AG09309 (cell line): ENCODE measurements at regions not wholly inside any gene's neighbourhood (a gene's known extent, or its start where the extent isn't known, plus 50 kb on each side); places are given as distances from the start of the nearest gene placed in this dataset.

ENCODE experiments used
- DNase-seq: peaks from one replicate; pipeline ENCODE4 v3.0.0-alpha.2; 2010; ENCODE audit warnings: low read depth
- H3K4me3 ChIP-seq: 2 replicates; pipeline ENCODE4 v1.5.1; 2011; ENCODE audit warnings: mild to moderate bottlenecking, low read depth, low read length, moderate library complexity; ENCODE audit not compliant: control insufficient read depth
- CTCF ChIP-seq: IDR thresholded peaks from 2 replicates; pipeline ENCODE4 v1.5.1; 2011; ENCODE audit warnings: mild to moderate bottlenecking, low read depth, low read length, inconsistent platforms; ENCODE audit not compliant: insufficient read depth, control insufficient read depth; ENCODE audit errors: missing control alignments

GRCh38 chrX:104335756-104336155 lies 81.0 kb upstream of the ESX1 start:
- DNase-seq = peak; percentile 68
- TF ChIP-seq CTCF = no peak
- no peak overlapping the region for H3K4me3 ChIP-seq

DNA sequence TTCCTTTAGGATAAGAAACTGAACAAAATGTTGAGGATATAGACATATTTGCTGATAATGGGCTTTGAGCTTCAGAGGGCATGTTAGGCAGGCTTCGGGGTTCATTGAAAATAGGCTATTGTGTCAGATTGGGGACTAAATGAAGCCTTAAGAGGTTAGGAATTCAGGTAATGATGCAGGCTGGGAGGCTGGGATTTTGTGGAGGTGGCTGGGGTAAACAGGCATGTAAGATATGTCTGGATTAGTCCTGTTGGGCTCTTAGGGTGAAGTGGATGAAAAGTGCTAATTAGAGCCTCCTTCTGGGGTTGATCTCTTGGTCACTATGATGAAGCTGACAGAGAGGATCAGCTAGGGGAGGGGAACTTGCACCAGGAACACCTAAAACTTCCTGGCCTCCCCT lies 80.2 kb upstream of the ESX1 start:
- H3K4me3 ChIP-seq = no peak overlapping the region
- TF ChIP-seq CTCF = no peak
- DNase-seq = no peak

GRCh38 chrX:104330966-104331365 lies 76.2 kb upstream of the ESX1 start:
- no peak overlapping the region for H3K4me3 ChIP-seq
- no peak for DNase-seq
- no peak for TF ChIP-seq CTCF

GRCh38 chrX:104329731-104330130 lies 75.0 kb upstream of the ESX1 start:
- no peak for DNase-seq
- TF ChIP-seq CTCF = no peak
- no peak overlapping the region for H3K4me3 ChIP-seq

GRCh38 chrX:104325213-104325585 lies 70.5 kb upstream of the ESX1 start:
- H3K4me3 ChIP-seq = no peak overlapping the region
- TF ChIP-seq CTCF = no peak
- no peak for DNase-seq

- H3K4me3 ChIP-seq = no peak overlapping the region
- no peak for TF ChIP-seq CTCF
- no peak for DNase-seq
Measured at GRCh38 chrX:104324461-104325212, 69.9 kb upstream of the ESX1 start.
